NCI-H2081 (cell line): ENCODE measurements at regions not wholly inside any gene's neighbourhood (a gene's known extent, or its start where the extent isn't known, plus 50 kb on each side); places are given as distances from the start of the nearest gene placed in this dataset.
A peak's percentile ranks its signal among the peaks of the same experiment; 100 is the strongest.

ENCODE experiments used
- DNase-seq, 2 experiments: peaks; one replicate each; lab custom pipeline; 2025; lab: John Stamatoyannopoulos, UW

GRCh38 chr22:23522623-23523251 is 57.4 kb downstream of the IGLL1 start:
- peak in 1 of 2 experiments; percentile 24 for DNase-seq

- DNase-seq, result peak; percentile 94
These were observed 58.5 kb downstream of the IGLL1 start for GRCh38 chr22:23521441-23522113.

GRCh38 chr22:23520863-23521440 is 59.1 kb downstream of the IGLL1 start:
- DNase-seq, result peak in 1 of 2 experiments; percentile 46

GRCh38 chr22:23519442-23520157 is 60.5 kb downstream of the IGLL1 start:
- no peak for DNase-seq

- no peak for DNase-seq
These were observed 61.5 kb downstream of the IGLL1 start for GRCh38 chr22:23518376-23519187.

- no peak for DNase-seq
These were observed 62.2 kb downstream of the IGLL1 start for GRCh38 chr22:23517804-23518375.

GRCh38 chr22:23516304-23516703 is 63.8 kb downstream of the IGLL1 start:
- no peak for DNase-seq

GRCh38 chr22:23514322-23515038 is 65.6 kb downstream of the IGLL1 start:
- no peak for DNase-seq

- no peak for DNase-seq
These were observed 66.4 kb downstream of the IGLL1 start for GRCh38 chr22:23513705-23514104.

GRCh38 chr22:23513133-23513532 is 67.0 kb downstream of the IGLL1 start:
- no peak for DNase-seq

GRCh38 chr22:23512721-23513120 is 67.4 kb downstream of the IGLL1 start:
- no peak for DNase-seq

- DNase-seq, result no peak
These were observed 67.8 kb downstream of the IGLL1 start for GRCh38 chr22:23512348-23512705.

GRCh38 chr22:23511627-23512347 is 68.3 kb downstream of the IGLL1 start:
- DNase-seq, result peak in 1 of 2 experiments; percentile 46

GRCh38 chr22:23509571-23510302 is 70.4 kb downstream of the IGLL1 start:
- no peak for DNase-seq

- no peak for DNase-seq
These were observed 75.6 kb downstream of the IGLL1 start for GRCh38 chr22:23504516-23504915.

GRCh38 chr22:23503736-23504440 is 76.2 kb downstream of the IGLL1 start:
- no peak for DNase-seq

- DNase-seq, result no peak
These were observed 76.9 kb downstream of the IGLL1 start for GRCh38 chr22:23503142-23503541.

- DNase-seq, result no peak
These were observed 78.4 kb downstream of the IGLL1 start for GRCh38 chr22:23501708-23502107.

GRCh38 chr22:23501261-23501619 is 78.8 kb downstream of the IGLL1 start:
- DNase-seq, result no peak
